Tibial nerve (tissue), 4 donors: ENCODE measurements at regions not wholly inside any gene's neighbourhood (a gene's known extent, or its start where the extent isn't known, plus 50 kb on each side); places are given as distances from the start of the nearest gene placed in this dataset.

Experiments used
- DNase-seq, 2 donors: peaks; one replicate each; pipeline ENCODE4 v3.0.0-alpha.2; 2019; ENCODE audit warnings: low spot score in 2 of 2
- H3K27ac ChIP-seq, 4 donors: fragments of 200-600 bp; sonication (generic) in 3 of 4; one replicate each; pipeline ENCODE4 v1.5.1; 2017 to 2019; ENCODE audit warnings: mild to moderate bottlenecking in 1 of 4
- H3K27me3 ChIP-seq, 2 donors: fragments of 200-600 bp; sonication (generic) in 1 of 2; one replicate each; pipeline versions ENCODE4 v1.5.1 to v1.6.0; 2017 to 2019
- H3K36me3 ChIP-seq, 3 donors: fragments of 200-600 bp; sonication (generic); one replicate each; pipeline ENCODE4 v1.5.1; 2018 to 2019
- H3K4me1 ChIP-seq, 4 donors: fragments of 200-600 bp; sonication (generic) in 3 of 4; one replicate each; pipeline ENCODE4 v1.5.1; 2017 to 2019
- H3K4me3 ChIP-seq, 4 donors: fragments of 200-600 bp; sonication (generic) in 3 of 4; one replicate each; pipeline ENCODE4 v1.5.1; 2017 to 2019; ENCODE audit warnings: mild to moderate bottlenecking in 1 of 4, moderate library complexity in 1 of 4
- H3K9me3 ChIP-seq, 4 donors: fragments of 200-600 bp; sonication (generic) in 3 of 4; one replicate each; pipeline ENCODE4 v1.5.1; 2017 to 2019
- EP300 ChIP-seq, 2 donors: sonication (generic); formaldehyde crosslinking; IDR thresholded peaks; one replicate each; pipeline ENCODE4 v1.6.1; 2017; ENCODE audit warnings: antibody characterized with exemption in 2 of 2, mild to moderate bottlenecking in 1 of 2
- POLR2A ChIP-seq, 2 donors: fragments of 450-650 bp; IDR thresholded peaks; one replicate each; pipeline ENCODE4 v1.6.1; 2017; ENCODE audit warnings: antibody characterized with exemption in 2 of 2, mild to moderate bottlenecking in 2 of 2, moderate library complexity in 2 of 2
- WGBS, 2 donors: methylation state at CpG; one replicate each; pipeline ENCODE4 v1.1.5; 2018; 5-methylcytosine and 5-hydroxymethylcytosine counted together
- TF ChIP-seq, protein P1 (sequence below), 5 experiments: fragments of 200-600 bp in 3 of 5; fragments of 450-650 bp in 2 of 5; sonication (generic) in 3 of 5; IDR thresholded peaks; one replicate each; pipeline ENCODE4 v1.5.1; 2016 to 2019; ENCODE audit warnings: antibody characterized with exemption in 5 of 5, mild to moderate bottlenecking in 3 of 5, moderate library complexity in 2 of 5

DNA sequence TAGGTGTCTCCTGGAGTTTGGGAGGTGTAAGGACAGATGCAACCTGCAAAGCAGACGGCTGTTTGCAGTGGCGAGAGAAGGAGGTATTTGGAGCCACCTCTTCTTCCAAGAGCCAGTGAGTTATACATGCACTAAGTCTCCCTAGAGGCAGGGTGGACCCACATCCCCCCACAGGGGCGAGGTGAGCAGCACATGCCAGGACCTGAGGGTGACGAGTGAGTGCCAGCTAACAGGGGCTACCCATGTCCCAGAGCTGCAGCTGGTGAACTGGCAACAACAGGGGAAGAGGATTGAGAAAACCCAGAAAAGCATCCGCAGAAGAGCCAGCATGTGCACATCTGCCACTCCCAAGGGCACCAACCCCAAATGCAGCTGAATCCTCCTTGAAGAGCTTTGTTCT lies 95.1 kb downstream of the CD83 start:
- 92 to 96% methylated on average over 5 of the region's 5 CpGs for WGBS, 2 donors
- H3K27me3 ChIP-seq = no peaks in the 10 kb centered on the region
- TF ChIP-seq EP300 (IDR thresholded peaks at IDR 0.05) (no peak), POLR2A (IDR thresholded peaks at IDR 0.05) (no peak)
- TF ChIP-seq, protein P1, sequence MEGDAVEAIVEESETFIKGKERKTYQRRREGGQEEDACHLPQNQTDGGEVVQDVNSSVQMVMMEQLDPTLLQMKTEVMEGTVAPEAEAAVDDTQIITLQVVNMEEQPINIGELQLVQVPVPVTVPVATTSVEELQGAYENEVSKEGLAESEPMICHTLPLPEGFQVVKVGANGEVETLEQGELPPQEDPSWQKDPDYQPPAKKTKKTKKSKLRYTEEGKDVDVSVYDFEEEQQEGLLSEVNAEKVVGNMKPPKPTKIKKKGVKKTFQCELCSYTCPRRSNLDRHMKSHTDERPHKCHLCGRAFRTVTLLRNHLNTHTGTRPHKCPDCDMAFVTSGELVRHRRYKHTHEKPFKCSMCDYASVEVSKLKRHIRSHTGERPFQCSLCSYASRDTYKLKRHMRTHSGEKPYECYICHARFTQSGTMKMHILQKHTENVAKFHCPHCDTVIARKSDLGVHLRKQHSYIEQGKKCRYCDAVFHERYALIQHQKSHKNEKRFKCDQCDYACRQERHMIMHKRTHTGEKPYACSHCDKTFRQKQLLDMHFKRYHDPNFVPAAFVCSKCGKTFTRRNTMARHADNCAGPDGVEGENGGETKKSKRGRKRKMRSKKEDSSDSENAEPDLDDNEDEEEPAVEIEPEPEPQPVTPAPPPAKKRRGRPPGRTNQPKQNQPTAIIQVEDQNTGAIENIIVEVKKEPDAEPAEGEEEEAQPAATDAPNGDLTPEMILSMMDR (IDR thresholded peaks at IDR 0.05) = no peak

DNA sequence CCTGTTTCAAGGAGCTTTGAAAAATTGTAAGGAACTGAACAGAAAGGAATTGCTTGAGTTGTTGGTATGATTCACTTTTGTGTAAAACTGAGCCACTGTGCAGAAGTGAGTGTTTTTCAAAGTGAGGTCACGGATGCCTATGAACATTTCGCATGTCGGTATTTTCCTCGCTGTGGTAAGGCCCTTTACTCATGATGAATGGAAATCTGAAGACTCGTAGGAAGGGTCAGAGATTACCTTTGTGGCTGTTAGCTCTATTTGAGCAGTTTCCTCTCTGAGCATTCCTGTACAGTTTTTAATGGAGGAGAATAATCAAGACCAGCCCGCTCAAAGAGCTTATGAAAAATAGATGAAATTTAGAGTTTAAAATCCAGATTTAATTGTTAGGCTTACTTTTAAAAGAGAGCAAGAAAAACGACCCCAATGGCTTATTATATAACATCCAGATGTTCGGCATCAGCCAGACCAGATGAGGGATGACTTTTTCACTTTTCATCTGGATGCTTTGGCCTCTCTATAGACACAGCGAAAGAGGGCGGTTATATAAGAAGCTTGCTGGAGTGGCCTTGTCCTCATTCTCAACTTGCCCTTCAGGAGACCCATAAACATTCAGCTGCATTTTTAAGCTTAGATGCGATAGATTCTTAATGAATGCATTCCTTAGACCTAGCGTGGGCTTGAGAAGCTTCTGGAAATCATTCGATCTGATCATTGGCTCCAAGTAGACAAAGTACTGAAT lies 99.5 kb downstream of the CD83 start:
- TF ChIP-seq POLR2A (IDR thresholded peaks at IDR 0.05) (no peak), EP300 (IDR thresholded peaks at IDR 0.05) (no peak)
- TF ChIP-seq, protein P1 (IDR thresholded peaks at IDR 0.05) = no peak
- Histone ChIP-seq H3K27ac (no peak overlapping the region), H3K4me1 (peaks cover under 1 to 2% (median under 1%) of the 10 kb centered on the region in 4 donors), H3K9me3 (no peaks in the 10 kb centered on the region), H3K36me3 (no peaks in the 10 kb centered on the region), H3K4me3 (no peak overlapping the region), H3K27me3 (no peaks in the 10 kb centered on the region)
- 65 to 66% methylated on average over 13 of the region's 13 CpGs for WGBS, 2 donors
- DNase-seq = no peak

More for the DNA sequence above, 95.1 kb downstream of the CD83 start:
- no peak for DNase-seq
- H3K36me3 ChIP-seq = no peaks in the 10 kb centered on the region
- no peak overlapping the region for H3K27ac ChIP-seq
- H3K4me3 ChIP-seq = no peak overlapping the region
- no peaks in the 10 kb centered on the region for H3K9me3 ChIP-seq
- H3K4me1 ChIP-seq = peaks cover 4 to 17% (median 9%) of the 10 kb centered on the region in 4 donors

DNA sequence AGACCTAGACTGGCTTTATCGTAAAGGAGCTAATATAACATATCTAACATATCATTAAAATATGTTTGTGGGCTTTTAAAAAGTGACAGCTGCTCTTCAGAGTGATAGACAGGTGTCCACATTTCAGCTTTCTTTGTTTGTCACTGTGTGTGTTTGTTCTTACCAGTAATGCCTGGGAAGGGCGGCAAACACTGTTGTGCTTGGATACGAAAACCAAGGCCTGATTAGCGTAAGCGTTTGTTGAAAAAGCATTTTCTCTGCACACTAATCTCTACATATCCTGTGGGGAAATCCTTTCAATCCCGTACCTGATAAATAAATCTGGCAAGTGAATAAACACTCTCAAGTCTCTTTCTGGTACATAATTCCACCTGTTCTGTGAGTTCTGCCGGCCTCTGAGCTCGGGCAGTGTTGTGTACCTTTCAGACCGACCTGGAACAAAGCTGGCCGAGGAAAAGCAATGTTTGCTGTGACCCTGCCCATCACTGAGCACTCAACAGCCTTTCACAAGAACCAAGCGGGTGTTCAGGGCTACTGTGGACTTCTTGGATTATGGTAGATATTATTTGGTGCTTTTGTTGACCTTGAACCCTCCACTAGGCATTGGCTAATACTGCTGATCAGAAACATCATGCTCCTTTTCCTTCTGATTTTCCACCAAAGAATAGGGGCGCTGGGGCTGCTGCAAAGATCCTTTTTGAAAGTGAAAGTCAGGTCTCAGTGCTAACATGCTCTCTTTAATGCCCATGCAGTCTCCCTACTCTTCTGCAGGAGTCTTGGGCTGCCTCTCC lies 100.4 kb downstream of the CD83 start:
- Histone ChIP-seq H3K27ac (no peak overlapping the region), H3K27me3 (no peaks in the 10 kb centered on the region), H3K36me3 (no peaks in the 10 kb centered on the region), H3K9me3 (no peaks in the 10 kb centered on the region), H3K4me3 (no peak overlapping the region), H3K4me1 (no peaks in the 10 kb centered on the region)
- TF ChIP-seq EP300 (IDR thresholded peaks at IDR 0.05) (no peak), POLR2A (IDR thresholded peaks at IDR 0.05) (no peak)
- TF ChIP-seq, protein P1 (IDR thresholded peaks at IDR 0.05) = no peak
- WGBS, 2 donors = 79 to 87% methylated on average over 12 of the region's 12 CpGs
- DNase-seq = no peak

DNA sequence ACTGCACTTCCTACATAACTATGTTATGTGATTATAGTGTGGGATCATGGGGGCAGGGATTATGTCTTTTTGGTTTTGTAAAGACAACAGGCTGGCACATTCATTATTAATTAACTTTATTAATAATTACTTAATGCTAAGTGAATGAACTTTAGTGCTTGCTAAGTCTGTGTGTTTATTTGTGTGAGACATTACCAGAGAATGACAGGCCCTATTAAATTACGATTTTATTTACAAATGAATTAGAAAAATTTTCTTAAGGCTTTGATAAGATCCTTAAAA lies 100.9 kb downstream of the CD83 start:
- WGBS, 2 donors = 92 to 95% methylated on average over 1 of the region's 1 CpG
- no peak for DNase-seq
- H3K4me1 ChIP-seq = no peaks in the 10 kb centered on the region
- TF ChIP-seq POLR2A (IDR thresholded peaks at IDR 0.05) (no peak), EP300 (IDR thresholded peaks at IDR 0.05) (no peak)
- TF ChIP-seq, protein P1 (IDR thresholded peaks at IDR 0.05) = no peak
- H3K4me3 ChIP-seq = no peak overlapping the region
- no peak overlapping the region for H3K27ac ChIP-seq
- no peaks in the 10 kb centered on the region for H3K27me3 ChIP-seq
- H3K36me3 ChIP-seq = no peaks in the 10 kb centered on the region
- no peaks in the 10 kb centered on the region for H3K9me3 ChIP-seq

DNA sequence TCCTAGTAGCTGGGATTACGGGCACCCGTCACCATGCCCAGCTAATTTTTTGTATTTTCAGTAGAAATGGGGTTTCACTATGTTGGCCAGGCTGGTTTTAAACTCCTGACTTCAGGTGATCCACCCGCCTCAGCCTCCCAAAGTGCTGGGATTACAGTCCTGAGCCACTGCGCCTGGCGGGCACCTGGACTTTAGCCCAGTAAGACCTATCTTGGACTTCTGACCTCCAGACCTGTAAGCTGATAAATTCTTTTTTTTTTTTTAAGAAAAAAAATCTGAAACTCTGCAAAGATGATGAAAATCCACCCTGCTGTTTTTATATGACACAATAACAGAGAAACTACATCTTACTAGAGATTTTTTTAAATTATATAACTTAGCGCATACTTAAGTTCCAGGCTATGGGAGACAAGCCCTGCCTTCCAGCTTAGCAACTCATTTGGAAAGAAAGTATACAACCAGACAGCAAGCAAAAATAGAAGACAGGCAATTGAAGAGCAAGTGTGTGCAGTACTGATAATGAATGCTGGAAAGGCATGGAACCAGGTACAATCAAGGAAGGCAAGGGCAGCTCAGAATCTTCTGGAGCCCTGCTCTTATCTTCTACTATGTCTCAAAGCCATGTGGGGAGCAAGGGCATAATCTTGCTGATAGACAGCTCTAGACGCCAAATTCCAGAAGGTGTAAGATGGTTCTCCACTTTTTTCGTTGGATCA lies 104.2 kb downstream of the CD83 start:
- Histone ChIP-seq H3K36me3 (no peaks in the 10 kb centered on the region), H3K4me1 (no peaks in the 10 kb centered on the region), H3K4me3 (no peak overlapping the region), H3K9me3 (peaks cover 0 to 6% (median 0%) of the 10 kb centered on the region in 4 donors), H3K27me3 (no peaks in the 10 kb centered on the region), H3K27ac (no peak overlapping the region)
- WGBS, 2 donors = 96 to 98% methylated on average over 8 of the region's 8 CpGs
- DNase-seq = no peak
- TF ChIP-seq, protein P1 (IDR thresholded peaks at IDR 0.05) = no peak
- TF ChIP-seq EP300 (IDR thresholded peaks at IDR 0.05) (no peak), POLR2A (IDR thresholded peaks at IDR 0.05) (no peak)
